Effector CD4-positive, alpha-beta T cell (primary cell): ENCODE measurements at regions not wholly inside any gene's neighbourhood (a gene's known extent, or its start where the extent isn't known, plus 50 kb on each side); places are given as distances from the start of the nearest gene placed in this dataset.
"Not testable (repeated sequence)": the region's sequence is repeated elsewhere in the genome, so short reads cannot be mapped to it uniquely, and the experiment has no call there.

Source experiments
- DNase-seq: peaks from one replicate; pipeline ENCODE4 v3.0.0-alpha.2; 2020

DNA sequence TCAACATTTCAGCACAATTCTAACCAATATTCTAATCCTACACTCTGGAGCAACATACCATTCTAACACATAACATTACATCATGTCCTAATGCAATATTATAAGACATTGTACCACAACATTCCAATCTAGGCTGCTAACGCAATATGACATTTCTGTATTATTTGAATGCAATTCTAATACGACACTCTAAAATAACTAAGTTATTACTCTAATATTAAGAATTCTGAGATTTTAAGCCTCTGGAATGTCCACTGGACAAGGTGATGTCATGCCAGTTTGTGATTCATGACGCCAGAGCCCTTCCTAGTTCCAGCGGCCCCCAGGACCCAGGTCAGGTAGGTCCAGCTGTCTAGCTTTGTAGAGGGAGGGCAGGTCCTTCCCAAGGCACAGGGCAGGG is 69.7 kb upstream of the SIRPA start:
- no peak for DNase-seq

DNA sequence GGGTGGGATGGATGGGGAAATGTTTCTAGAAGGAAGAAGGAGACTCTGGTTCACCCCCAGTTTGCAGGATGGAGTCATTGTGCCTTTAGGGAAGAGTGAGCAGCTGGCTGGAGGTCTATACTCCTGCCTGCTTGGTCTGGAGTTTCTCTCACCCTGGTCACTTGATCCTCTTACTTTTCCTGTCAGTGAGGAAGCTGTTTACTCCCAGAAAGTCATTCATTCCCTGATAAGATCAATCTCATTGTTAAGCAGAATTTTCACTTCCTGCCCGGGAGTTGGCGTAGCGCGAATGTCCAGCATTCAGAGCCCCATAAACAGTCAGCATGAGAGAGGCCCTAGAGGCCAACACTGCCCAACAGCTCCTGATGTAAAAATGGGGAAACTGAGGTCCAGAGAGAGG is 70.4 kb upstream of the SIRPA start:
- no peak for DNase-seq

DNA sequence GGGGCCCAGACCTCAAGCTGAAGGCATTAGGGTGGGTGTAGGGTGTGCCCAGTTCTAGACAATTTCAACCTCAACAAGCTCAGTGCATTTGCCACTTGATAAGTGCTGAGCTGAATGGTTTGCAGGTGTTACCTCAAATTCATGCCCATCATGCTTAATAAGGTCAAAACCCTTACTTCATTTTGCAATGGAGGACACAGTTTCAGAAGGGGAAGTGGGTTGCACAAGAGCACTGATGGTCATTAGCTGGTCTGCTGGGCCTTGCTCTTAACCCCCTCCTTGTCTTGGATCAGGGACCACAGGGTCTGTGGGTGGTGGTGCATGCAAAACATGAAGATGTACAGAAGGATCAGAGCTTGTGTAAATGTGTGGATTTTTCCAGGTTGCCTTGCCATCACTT is 71.0 kb upstream of the SIRPA start:
- no peak for DNase-seq

- no peak for DNase-seq
Observed at GRCh38 chr20:1823450-1823844, 71.8 kb upstream of the SIRPA start.

GRCh38 chr20:1822564-1823449 is 72.4 kb upstream of the SIRPA start:
- no peak for DNase-seq

DNA sequence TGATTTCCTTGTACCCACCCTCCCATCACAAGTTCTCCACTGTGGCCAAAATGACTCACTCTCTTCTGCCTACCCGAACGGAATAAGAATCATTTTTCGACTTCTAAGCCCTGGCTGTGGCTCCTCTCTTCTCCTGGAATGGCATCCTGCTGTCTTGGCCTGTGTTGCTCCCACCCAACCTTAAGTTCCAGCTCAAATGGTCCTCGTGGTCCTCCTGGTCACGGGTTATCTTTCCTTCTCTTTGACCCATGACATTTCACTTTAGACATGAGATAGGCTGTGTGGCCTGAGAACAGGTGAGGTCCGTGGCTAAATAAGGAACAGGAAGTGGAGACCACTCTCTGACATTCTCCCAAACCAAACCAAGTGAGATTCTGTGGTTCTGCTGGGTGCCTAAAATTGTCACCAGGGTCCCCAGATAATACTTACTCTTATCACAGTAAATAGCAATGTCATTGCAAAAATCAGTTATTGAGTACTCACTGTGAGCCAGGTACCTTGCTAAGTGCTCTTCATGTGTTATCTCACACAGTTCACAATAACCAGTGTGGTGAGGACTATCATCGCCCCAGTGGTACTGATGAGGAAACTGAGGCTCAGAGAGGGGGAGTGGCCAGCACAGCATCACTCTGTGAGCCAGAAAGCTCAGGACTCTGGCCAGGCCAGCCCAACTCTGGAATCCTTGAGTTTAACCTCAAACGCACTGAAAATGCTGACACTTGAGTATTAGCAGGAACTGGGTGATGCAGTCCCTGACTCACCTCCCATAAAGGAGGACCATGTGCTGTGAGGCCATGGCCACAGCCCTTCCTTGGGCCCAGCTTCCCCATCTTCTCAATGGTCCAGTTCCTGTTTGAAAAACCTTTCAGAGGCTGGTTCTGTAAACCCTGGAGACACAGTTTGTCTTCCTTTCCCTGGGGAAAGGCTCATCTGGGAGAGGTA is 74.8 kb upstream of the SIRPA start:
- DNase-seq: no peak

GRCh38 chr20:1819311-1820137 is 75.7 kb upstream of the SIRPA start:
- no peak for DNase-seq

- no peak for DNase-seq
Observed at GRCh38 chr20:1818895-1819294, 76.3 kb upstream of the SIRPA start.

DNA sequence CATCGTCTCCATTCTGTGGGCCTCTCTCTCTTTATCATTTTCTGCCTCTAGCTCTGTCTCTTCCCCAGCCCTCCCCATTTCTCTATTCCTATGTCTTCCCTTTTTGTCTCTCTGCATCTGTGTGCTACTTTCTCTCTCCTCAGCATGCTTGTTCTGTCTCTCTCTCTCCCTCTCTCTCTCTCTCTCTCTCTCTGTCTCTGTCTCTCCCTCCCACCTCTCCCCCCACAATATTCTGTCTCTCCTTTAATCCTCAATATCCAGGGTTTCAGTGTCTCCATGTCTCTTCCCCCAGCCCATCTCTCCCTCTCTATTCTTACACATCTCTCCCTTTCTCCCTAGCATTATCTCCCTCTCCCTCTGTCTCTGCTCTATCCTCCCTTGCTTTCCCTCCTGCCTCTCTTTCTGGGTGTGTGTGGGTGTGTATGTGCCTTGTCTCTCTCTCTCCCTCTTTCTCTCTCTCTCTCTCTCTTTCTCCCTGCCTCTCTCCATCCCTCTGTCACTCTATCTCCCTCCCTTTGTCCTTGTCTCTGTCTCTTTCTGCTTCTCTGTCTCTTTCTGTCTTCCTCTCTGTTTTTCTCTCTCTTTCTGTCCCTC is 76.9 kb upstream of the SIRPA start:
- no peak for DNase-seq

DNA sequence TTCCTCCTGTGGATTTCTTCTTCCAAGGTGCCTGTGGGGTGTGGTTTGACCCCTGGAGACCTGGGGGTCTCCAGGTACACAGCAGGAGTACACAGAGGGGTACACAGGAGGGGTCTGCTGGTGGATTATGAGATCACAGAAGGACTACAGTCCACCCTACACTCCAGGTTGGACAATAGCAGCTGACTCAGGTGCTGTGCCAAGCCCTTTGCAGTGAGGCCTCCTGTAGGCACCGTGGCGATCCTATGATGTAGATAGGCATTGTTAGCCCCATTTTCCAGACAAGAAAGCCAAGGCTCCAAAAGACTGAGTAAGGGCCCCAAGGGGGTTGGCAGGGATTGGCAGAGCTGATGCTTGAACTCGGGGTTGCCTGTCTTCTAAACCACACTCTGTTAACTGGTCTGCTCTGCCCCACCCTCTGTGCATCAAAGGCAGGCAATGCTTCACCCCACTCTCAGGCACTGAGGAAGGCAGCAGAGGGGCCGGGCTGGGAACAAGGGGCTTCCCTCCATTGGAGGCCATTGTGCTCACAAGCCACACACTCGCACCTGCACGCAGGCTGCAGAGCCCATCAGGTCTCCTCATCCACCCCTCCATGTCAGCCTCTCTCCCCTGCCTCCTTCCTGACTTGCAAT is 77.5 kb upstream of the SIRPA start:
- DNase-seq: no peak

- no peak for DNase-seq
Observed at GRCh38 chr20:1816384-1817381, 78.5 kb upstream of the SIRPA start.

DNA sequence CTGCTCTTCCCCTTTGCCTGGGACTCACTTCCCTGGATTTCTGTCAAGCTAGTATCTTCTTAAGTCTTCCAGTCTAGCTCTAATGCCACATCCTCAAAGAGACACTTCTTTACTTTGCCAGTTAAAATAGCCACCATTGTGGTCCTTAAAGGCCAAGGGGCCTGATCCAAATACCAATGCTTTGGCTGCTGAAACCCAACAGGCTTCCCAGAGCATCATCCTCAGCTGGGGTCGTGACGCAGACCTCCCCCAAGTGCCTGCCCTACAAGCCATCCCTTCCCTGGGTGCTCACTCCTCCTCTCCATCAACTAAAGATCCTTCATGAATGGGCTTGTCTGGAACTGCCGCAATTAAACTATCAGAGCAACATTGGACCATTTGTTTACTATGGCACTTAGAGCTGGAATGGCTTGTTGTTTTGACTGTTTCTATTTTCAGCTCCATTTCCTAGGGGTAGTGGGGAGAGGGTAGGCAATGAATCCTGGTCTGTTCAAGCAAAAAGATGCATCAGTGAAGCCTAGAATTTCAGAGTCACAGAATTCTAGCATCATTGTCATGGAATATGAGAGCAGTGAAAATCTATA is 79.6 kb upstream of the SIRPA start:
- DNase-seq: no peak

DNA sequence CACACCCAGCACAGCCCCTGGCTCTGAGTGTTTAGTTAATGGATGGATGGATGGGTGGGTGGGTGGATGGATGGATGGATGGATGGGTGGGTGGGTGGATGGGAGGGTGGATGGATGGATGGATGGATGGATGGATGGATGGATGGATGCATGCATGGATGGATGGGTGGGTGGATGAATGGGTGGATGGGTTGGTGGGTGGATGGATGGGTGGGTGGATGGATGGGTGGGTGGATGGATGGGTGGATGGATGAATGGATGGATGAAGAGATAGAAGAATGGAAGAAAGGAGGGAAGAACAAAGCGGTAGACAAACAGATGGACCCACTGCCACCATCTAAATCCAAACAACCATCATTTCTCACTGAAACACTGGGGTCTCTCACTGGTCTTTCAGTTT is 80.3 kb upstream of the SIRPA start:
- DNase-seq: not testable (repeated sequence)

DNA sequence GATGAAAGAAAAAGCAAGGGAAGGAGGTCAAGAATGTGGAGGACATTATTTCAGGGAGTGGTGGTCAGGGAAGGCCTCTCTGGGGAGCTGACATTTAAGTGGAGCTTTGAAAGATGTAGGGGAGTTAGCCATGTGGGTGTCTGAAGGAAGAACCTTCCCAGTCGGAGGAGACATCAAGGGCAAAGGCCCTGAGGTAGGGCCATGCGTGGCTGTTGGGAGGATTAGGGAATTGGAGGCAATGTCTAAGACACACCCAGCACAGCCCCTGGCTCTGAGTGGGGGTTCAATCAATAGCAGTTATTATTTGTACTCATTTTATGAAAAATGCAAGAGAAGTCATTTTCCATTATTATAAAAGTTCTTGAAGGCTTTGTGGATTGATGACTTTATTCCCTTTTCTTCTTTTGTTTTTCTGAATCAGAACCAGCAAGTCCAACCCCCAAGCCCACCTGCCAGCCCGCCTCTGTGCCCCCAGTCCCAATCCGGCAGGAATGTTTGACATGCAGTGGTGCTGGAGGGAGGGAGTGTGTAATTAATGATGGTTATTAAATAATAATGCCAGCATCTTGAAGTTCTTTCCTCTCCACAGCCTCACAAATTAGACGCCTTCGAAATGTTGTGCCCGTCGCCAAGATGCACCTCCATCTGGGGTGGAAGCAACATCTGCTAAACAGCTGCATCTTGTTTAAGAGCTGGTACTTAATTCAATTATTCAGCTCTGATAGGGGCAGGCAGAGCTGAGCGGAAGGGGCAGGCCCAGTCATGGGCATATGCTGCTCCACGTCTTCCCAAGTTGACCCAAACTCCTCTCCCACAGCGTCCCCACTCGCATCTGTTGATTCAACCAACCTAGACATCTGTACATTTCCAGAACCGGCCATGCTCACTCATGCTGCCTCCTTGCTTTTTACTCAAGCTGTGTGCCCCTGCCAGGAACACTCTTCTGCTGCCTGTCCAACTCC is 81.3 kb upstream of the SIRPA start:
- DNase-seq: no peak

GRCh38 chr20:1813101-1813529 is 82.1 kb upstream of the SIRPA start:
- no peak for DNase-seq

- no peak for DNase-seq
Observed at GRCh38 chr20:1811621-1812498, 83.3 kb upstream of the SIRPA start.

GRCh38 chr20:1810926-1811620 is 84.1 kb upstream of the SIRPA start:
- no peak for DNase-seq
